ENCODE measurements at regions not wholly inside any gene's neighbourhood (a gene's known extent, or its start where the extent isn't known, plus 50 kb on each side); places are given as distances from the start of the nearest gene placed in this dataset.
"Not testable (repeated sequence)": the region's sequence is repeated elsewhere in the genome, so short reads cannot be mapped to it uniquely, and the experiment has no call there.

- no peak for DNase-seq
Observed at GRCh38 chr12:89870413-89871184, 162.0 kb upstream of the ATP2B1 start.

GRCh38 chr12:89867611-89868010, 159.0 kb upstream of the ATP2B1 start:
- DNase-seq, result not testable (repeated sequence)

DNA sequence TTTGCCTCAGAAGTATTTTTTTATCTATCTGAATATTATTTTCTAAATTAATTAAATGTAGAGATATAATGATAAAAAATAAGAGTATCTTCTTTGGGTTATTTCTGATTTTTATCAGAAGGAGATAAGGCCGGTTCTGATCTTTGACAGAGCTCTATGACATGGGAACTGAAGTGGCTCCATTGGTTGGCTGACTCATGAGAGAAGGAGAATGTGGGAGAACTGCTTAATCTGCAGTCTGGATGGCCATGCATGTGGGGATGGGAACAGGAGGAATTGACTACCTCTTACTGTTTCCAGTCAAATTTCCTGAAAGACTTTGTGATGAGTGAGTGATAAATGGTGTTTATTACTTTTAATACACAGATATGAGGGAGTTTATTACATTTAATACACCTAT, 155.8 kb upstream of the ATP2B1 start:
- DNase-seq, result no peak

GRCh38 chr12:89863968-89864367, 155.3 kb upstream of the ATP2B1 start:
- no peak for DNase-seq

- DNase-seq, result no peak
Observed at GRCh38 chr12:89863493-89863938, 154.9 kb upstream of the ATP2B1 start.

DNA sequence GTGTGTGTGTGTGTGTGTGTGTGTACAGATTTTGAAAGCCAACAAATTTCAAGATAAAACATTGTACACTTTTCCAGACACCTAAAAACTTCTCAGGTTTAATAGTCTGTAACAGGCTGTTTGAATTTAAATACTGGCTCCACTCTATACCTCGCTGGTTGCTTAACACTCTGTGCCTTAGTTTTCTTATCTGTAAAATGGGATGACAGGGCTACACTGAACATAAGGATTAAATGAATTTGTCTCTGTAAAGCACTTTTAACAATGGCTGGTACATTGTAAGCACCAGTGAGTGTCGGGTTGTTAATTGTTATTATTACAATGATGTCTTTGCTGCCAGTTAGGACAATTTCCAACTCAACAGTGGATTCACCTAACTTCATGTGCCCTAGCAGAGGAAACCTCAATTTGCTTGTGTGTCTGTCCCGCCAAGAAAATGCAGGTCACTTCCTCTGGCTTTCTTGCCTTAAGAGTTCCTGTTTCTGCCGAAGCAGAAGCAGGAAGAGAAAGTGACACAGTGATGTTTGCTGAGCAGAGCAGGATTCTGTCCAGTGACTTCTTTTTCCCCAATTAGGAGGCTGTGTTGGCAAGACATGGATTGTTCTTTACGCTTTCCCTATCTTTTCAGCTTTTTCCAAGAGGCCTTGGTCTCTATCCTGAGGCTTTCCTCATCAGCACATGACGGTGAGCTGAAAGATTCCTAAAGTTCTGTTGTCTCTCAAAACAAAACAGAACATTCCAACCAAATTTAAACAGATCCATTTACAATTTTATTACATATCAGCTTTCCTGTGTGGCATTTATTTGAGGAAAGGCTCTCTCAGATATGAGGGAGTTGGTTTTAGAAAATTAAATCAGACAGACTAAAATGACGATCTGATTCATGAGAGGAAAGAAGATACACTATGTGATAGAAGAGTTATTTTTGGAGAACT, 154.1 kb upstream of the ATP2B1 start:
- DNase-seq, result no peak

DNA sequence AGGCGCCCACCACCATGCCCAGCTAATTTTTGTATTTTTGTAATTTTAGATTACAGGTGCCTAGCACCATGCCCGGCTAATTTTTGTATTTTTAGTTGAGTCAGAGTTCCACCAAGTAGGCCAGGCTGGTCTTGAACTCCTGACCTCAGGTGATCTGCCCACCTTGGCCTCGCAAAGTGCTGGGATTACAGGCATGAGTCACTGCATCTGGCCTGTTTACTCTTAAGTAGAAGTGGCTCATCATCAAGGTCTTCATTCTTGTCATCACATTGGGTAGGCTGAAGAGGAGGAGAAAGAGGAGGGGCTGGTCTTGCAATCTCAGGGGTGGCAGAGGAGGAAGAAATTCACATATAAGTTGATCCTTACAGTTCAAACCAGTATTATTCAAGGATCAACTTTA, 152.4 kb upstream of the ATP2B1 start:
- no peak for DNase-seq

GRCh38 chr12:89859508-89860220, 151.0 kb upstream of the ATP2B1 start:
- no peak for DNase-seq

DNA sequence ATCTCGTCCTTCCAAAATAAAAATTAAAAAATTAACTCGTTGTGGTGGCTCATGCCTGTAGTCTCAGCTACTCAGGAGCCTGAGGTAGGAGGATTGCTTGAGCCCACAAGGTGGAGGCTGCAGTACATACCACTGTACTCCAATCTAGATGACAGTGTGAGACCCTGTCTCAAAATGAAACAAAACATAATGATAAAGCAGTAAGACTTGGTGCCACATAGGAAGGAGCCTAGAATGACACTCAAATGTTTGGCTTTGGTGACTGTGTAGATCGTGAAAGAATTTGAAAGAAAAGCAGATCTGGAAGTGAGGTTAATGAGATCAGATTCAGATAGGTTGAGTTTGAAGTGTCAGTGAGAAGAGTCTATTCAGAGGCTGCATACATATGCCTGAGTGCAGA, 150.1 kb upstream of the ATP2B1 start:
- no peak for DNase-seq

GRCh38 chr12:89857652-89858274, 149.1 kb upstream of the ATP2B1 start:
- DNase-seq, result no peak

- DNase-seq, result no peak
Observed at GRCh38 chr12:89856431-89856830, 147.8 kb upstream of the ATP2B1 start.

DNA sequence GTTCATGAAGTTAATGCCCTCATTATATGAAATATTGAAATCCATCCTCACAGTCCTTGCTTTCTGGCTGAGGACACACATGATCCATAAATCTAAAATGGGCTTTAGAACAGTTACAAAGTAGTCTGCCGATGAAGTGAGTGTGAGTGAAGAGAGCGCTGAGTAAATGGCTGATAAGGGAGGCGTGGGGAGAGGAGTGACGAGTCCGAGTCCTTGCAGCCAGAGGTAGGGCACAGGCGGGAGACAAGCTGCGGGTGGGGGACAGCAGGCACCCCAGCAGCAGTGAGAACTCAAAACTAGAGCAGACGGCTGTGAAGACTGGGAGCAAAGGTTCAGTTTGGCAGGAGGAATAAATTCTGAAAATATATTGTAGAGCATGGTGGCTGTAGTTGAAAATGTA, 140.1 kb upstream of the ATP2B1 start:
- DNase-seq, result no peak

- no peak for DNase-seq
Observed at GRCh38 chr12:89846473-89847055, 137.9 kb upstream of the ATP2B1 start.

DNA sequence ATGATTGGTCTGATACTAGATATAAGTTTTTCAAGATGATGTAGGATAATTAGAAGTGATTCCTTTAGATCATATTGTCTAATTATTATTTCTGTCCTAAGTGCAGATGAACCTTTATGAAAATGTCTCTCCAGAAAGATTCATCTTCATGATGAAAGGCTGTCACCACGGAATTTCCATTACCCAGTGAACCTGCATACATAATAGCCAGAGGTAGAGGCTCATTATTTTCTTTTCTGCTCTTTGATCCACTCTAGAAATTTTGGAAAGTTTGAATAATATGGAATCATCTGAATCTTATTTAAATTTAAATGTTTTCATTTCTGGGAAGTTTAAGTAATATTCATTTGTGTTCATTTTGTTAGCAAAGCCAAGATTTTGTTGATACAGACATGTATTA, 137.1 kb upstream of the ATP2B1 start:
- no peak for DNase-seq

GRCh38 chr12:89845366-89845765, 136.7 kb upstream of the ATP2B1 start:
- no peak for DNase-seq

- DNase-seq, result no peak
Observed at GRCh38 chr12:89844539-89844938, 135.9 kb upstream of the ATP2B1 start.

- no peak for DNase-seq
Observed at GRCh38 chr12:89840162-89840922, 131.7 kb upstream of the ATP2B1 start.

GRCh38 chr12:89839444-89839843, 130.8 kb upstream of the ATP2B1 start:
- no peak for DNase-seq

GRCh38 chr12:89838833-89839232, 130.2 kb upstream of the ATP2B1 start:
- no peak for DNase-seq

GRCh38 chr12:89836026-89836425, 127.4 kb upstream of the ATP2B1 start:
- no peak for DNase-seq

- DNase-seq, result no peak
Observed at GRCh38 chr12:89834676-89835075, 126.0 kb upstream of the ATP2B1 start.

Data from eye (tissue), 1 donor.